Hepatocyte (in vitro differentiated cells): ENCODE measurements at regions not wholly inside any gene's neighbourhood (a gene's known extent, or its start where the extent isn't known, plus 50 kb on each side); places are given as distances from the start of the nearest gene placed in this dataset. TPM values are rescaled to one million over a fixed set of nuclear protein-coding genes. Genes with fewer than 3 reads are reported as not detected.
"Not testable (repeated sequence)": the region's sequence is repeated elsewhere in the genome, so short reads cannot be mapped to it uniquely, and the experiment has no call there.

Source experiments
- DNase-seq: peaks from one replicate; pipeline ENCODE4 v3.0.0-alpha.2; 2016; ENCODE audit warnings: low spot score
- H2AFZ ChIP-seq: fragments of 200-600 bp; sonication (generic); 2 replicates; pipeline ENCODE4 v1.6.0; 2016; ENCODE audit warnings: antibody characterized with exemption, mild to moderate bottlenecking
- H3K27ac ChIP-seq: fragments of 200-600 bp; sonication (generic); 2 replicates; pipeline ENCODE4 v1.5.1; 2016; ENCODE audit warnings: mild to moderate bottlenecking
- H3K27me3 ChIP-seq: fragments of 200-600 bp; sonication (generic); 2 replicates; pipeline ENCODE4 v1.6.1; 2016
- H3K36me3 ChIP-seq: fragments of 200-600 bp; sonication (generic); replicated peaks from 2 replicates; pipeline ENCODE4 v1.5.1; 2016; ENCODE audit warnings: low read depth; ENCODE audit not compliant: insufficient read depth
- H3K4me1 ChIP-seq: fragments of 200-600 bp; sonication (generic); 2 replicates; pipeline ENCODE4 v1.5.1; 2016; ENCODE audit warnings: mild to moderate bottlenecking, moderate library complexity; ENCODE audit not compliant: insufficient read depth
- H3K4me2 ChIP-seq: fragments of 200-600 bp; sonication (generic); 2 replicates; pipeline ENCODE4 v1.6.0; 2016
- H3K4me3 ChIP-seq: fragments of 200-600 bp; sonication (generic); 2 replicates; pipeline ENCODE4 v1.5.1; 2016; ENCODE audit warnings: mild to moderate bottlenecking
- H3K79me2 ChIP-seq: fragments of 200-600 bp; sonication (generic); 2 replicates; pipeline ENCODE4 v1.6.0; 2017; ENCODE audit warnings: mild to moderate bottlenecking
- H3K9me2 ChIP-seq: fragments of 200-600 bp; sonication (generic); replicated peaks from 2 replicates; pipeline ENCODE4 v1.6.0; 2017; ENCODE audit warnings: mild to moderate bottlenecking; ENCODE audit not compliant: insufficient read depth
- H3K9me3 ChIP-seq: fragments of 200-600 bp; sonication (generic); 2 replicates; pipeline ENCODE4 v1.5.1; 2016; ENCODE audit warnings: low read depth, mild to moderate bottlenecking
- H4K20me1 ChIP-seq: fragments of 200-600 bp; sonication (generic); 2 replicates; pipeline ENCODE4 v1.6.0; 2016; ENCODE audit warnings: mild to moderate bottlenecking; ENCODE audit not compliant: insufficient read depth, poor library complexity, severe bottlenecking
- WGBS: methylation state at CpG from one replicate; pipeline ENCODE4 v1.1.6; 2016; ENCODE audit warnings: low lambda C conversion rate; ENCODE audit errors: missing lambda C conversion rate; 5-methylcytosine and 5-hydroxymethylcytosine counted together
- microRNA-seq: library from miRNA; unstranded; fragments of <30 nt; microRNA quantifications from one replicate; pipeline ENCODE4, GENCODE V29; 2017
- small RNA-seq: library from RNA; depleted of rRNA; stranded (forward); fragments of <200 nt; gene quantifications from one replicate; pipeline ENCODE3, GENCODE V24; 2014

GRCh38 chr15:21516248-21516647 is 75.9 kb upstream of the POTEB3 start:
- not testable (repeated sequence) for H3K27me3 ChIP-seq, H4K20me1 ChIP-seq, H2AFZ ChIP-seq, H3K36me3 ChIP-seq, H3K4me3 ChIP-seq, H3K9me3 ChIP-seq, H3K27ac ChIP-seq, H3K79me2 ChIP-seq, DNase-seq, H3K4me2 ChIP-seq, H3K9me2 ChIP-seq, H3K4me1 ChIP-seq
- 95% methylated on average over 8 of the region's 17 CpGs for WGBS

GRCh38 chr15:21515296-21515695 is 75.0 kb upstream of the POTEB3 start:
- not testable (repeated sequence) for H3K4me1 ChIP-seq, H3K27me3 ChIP-seq, H3K79me2 ChIP-seq, DNase-seq, H3K4me2 ChIP-seq, H3K27ac ChIP-seq, H3K36me3 ChIP-seq, H3K9me3 ChIP-seq, H2AFZ ChIP-seq, H3K4me3 ChIP-seq, H3K9me2 ChIP-seq, H4K20me1 ChIP-seq
- WGBS, result no CpG with 5 or more reads among the region's 23 CpGs

- not testable (repeated sequence) for H3K4me1 ChIP-seq, H3K9me3 ChIP-seq, H3K9me2 ChIP-seq, H3K4me3 ChIP-seq, H3K27ac ChIP-seq, H3K36me3 ChIP-seq, H3K27me3 ChIP-seq, H3K79me2 ChIP-seq, H2AFZ ChIP-seq, H4K20me1 ChIP-seq, DNase-seq, H3K4me2 ChIP-seq
- WGBS, result no CpG with 5 or more reads among the region's 2 CpGs
These were observed 62.7 kb upstream of the POTEB3 start for GRCh38 chr15:21503021-21503420.

Small RNA genes lying in the stretch of these regions (microRNA-seq; reads per million reads assigned to microRNA genes)
- gene MIR5701-2, result not detected

Small RNA genes lying in the stretch of these regions (small RNA-seq; reads per million reads assigned to genes)
- not detected for gene AC135068.3
- not detected for gene MIR5701-2
